VCaP (cell line): ENCODE measurements at regions not wholly inside any gene's neighbourhood (a gene's known extent, or its start where the extent isn't known, plus 50 kb on each side); places are given as distances from the start of the nearest gene placed in this dataset.

Experiments used
- H3K27ac ChIP-seq: fragments of 450-650 bp; 2 replicates; pipeline ENCODE4 v1.5.1; 2017
- TF ChIP-seq, protein P1 (sequence below): fragments of 450-650 bp; conservative IDR thresholded peaks from 2 replicates; pipeline ENCODE4 v1.5.1; 2017; ENCODE audit warnings: mild to moderate bottlenecking, moderate library complexity

DNA sequence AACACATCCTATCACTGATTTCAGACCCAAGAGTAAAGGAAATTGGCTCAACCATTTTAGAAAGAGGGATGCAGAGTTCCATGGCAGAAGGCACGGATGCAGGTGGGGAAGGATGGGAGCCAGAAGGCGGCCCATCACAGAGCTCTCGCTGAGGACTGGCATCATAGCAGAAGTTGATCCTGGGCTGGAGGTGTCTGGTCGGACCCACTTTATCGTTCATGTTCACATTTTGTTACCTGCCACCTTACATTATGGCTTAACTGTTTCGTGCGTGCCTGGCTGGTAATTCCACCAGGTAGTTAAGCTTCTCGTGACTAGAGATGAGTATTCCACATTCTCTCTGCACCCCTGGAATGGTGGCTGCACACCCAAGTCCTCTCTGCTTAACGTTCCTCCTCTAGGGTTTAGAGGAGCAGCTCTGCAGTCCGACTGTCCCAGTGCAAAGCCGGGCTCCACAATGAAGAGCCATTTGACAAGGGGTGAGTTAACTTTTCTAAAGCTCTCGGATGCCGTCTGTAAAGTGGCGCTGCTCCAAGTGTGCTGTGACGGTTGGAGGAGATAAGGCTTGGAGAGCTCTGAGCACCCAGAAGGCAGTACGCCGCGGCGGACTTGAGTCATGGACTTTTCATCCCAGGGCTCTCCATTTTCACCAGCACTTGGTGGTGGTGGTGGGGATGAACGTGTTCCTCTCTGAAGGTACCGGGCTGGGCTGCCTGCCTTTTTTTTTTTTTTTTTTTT is 157.1 kb upstream of the SHH start:
- TF ChIP-seq, protein P1, sequence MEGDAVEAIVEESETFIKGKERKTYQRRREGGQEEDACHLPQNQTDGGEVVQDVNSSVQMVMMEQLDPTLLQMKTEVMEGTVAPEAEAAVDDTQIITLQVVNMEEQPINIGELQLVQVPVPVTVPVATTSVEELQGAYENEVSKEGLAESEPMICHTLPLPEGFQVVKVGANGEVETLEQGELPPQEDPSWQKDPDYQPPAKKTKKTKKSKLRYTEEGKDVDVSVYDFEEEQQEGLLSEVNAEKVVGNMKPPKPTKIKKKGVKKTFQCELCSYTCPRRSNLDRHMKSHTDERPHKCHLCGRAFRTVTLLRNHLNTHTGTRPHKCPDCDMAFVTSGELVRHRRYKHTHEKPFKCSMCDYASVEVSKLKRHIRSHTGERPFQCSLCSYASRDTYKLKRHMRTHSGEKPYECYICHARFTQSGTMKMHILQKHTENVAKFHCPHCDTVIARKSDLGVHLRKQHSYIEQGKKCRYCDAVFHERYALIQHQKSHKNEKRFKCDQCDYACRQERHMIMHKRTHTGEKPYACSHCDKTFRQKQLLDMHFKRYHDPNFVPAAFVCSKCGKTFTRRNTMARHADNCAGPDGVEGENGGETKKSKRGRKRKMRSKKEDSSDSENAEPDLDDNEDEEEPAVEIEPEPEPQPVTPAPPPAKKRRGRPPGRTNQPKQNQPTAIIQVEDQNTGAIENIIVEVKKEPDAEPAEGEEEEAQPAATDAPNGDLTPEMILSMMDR = no peak
- no peak overlapping the region for H3K27ac ChIP-seq

DNA sequence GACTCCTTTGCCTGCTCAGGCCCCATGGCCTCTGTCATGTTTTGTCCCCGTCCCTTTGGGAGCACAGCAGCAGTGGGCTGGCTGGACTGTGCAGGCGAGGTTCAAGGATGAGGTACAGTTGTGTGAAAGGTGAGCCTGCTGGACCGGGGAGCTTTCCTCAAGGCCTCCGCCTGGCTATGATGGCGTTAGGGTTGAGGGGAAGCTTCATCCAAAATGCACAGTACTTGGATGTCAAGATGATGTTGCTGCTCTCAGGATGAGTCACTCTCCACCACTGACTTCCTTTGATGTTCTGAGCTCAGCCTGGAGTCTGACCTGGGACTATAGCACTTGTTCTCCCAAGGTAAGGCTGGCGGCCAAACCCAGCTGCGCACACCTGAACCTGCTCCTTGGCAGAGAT is 152.7 kb upstream of the SHH start:
- TF ChIP-seq, protein P1 = no peak

DNA sequence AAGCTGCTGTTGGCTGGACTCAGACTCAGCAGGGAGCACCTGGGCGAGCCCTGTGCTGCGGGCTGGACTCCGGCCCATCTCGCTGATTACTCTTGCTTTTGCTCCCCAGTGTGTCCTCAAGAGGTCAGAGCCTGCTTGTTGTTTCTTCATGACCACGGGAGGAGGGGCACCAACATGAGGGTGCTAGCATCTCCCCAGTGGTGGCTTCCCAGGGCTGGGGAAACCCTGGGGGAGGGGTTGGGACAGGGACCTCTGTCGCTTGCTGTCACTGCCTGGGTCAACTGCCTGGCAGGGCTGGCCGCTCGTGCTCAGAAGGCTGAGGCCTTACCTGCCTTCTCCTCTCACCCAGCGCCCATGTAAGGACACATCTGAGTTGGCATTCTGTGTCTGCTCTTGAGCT is 152.3 kb upstream of the SHH start:
- H3K27ac ChIP-seq = no peak overlapping the region
- TF ChIP-seq, protein P1 = no peak

More for the DNA sequence above, 152.7 kb upstream of the SHH start:
- H3K27ac ChIP-seq = no peak overlapping the region

DNA sequence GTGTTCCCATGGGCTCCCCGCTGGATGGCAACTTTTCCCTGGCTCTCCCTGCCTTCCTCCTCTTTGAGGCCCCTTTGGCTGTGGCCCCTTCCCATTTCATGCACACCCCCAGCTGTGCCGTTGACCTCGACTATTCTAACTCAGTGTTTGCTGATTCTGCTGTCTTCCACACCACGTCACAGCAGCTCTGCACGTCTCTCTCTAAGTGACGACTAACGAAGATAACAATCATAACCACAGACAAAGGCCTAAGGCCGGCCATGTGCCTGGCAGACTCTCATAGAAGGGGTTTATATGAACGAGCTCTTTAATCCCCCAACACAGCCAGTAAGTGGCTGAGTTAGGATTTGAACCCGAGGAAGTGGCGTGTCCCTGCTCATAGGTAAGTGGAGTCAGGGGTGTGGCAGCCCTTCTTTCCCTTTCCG is 151.5 kb upstream of the SHH start:
- H3K27ac ChIP-seq = no peak overlapping the region
- TF ChIP-seq, protein P1 = no peak

DNA sequence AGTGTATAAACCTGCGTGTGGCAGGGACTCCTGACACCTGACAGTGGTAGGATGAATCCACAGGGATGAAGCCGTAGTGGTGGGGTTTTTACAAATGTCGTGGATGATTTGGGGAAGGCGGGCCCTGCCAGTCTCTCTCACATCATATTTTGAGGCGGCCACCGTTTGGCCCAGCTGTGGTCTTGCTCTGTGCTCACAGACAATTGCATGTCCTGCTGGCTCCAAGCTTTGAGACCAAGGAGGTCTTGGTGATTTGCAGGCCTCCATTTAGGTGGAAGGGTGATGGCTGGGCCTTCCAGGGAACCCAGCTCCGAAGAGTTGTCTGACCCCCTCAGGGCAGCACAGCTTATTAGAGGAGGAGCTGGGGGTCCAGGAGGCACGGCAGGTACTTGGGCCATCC is 151.1 kb upstream of the SHH start:
- TF ChIP-seq, protein P1 = no peak
- H3K27ac ChIP-seq = no peak overlapping the region

DNA sequence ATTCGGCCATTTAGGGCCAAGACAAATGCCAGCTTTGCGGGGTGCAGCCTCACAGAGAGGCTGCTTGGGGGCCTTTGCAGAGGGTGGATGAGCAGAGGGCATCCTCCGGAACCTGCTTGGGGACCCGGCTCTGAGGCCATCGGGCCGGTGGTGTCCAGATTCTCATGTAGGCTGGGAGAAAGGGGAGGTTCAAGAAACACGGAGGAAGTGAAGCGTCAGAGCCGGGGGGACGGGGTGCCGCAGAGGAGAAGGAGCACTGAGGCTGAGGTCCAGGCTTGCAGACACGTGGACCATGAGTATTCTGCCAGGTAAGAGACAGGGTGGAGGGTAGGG is 150.7 kb upstream of the SHH start:
- H3K27ac ChIP-seq = no peak overlapping the region
- TF ChIP-seq, protein P1 = no peak

DNA sequence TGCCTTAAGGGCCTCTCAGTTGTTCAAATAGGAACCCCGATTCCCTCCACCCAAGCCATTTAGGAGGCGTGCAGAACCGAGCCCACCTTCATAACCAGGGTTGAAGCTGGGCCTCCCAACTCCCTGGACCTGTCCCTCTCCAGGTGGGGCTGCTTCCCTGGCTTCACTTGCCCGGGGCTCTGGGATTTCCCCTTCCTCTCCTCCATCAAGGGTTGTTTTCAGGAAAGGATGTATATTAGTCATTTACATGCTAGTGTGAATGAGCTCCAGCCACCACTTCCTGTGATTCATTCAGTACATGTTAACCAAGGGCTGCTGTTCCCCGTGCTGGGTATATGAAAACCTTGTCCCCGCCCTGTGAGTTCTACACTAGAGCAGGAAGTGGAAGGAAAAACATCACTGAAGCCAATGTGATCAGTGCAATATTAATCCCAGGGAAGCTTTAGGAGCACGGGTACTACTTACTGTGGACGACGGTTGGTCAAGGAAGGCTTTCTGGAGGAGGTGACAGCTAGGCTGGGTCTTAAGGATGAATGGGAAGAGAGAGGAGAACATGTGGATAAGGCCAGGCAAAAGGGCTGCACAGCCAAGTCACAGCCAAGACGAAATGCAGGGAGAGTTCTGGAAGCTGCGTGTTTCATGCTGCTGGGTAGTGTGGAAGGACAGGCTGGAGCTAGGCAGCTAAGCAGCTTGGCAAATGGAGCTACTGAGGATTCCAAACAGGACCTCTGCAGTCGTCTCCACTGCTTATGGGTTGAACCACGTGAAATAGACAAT is 150.1 kb upstream of the SHH start:
- H3K27ac ChIP-seq = no peak overlapping the region
- TF ChIP-seq, protein P1 = no peak
